AG08396 (cell line): ENCODE measurements at regions not wholly inside any gene's neighbourhood (a gene's known extent, or its start where the extent isn't known, plus 50 kb on each side); places are given as distances from the start of the nearest gene placed in this dataset.
"Not testable (repeated sequence)": the region's sequence is repeated elsewhere in the genome, so short reads cannot be mapped to it uniquely, and the experiment has no call there.

Experiments used
- DNase-seq: peaks from one replicate; pipeline ENCODE4 v3.0.0; 2012; ENCODE audit warnings: low spot score, mixed read lengths

DNA sequence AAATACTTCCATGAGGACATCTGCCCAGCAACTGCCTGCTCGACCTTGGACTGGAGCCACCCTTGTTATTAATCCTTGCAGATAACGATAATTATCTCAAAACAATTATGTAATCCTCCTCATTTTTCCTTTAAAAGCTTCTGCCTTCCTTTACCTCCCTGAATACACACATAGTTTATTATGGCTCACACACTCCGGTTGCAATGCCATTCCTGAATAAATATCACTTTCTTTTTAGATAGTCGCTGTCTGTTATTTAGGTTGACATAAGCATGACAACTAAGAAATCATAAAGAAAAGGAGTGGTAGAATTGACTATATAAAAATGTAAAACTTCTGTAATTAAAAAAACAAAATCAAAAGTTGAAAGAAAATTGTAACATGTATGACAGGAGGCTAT is 64.8 kb downstream of the B4GALT7 start:
- not testable (repeated sequence) for DNase-seq

DNA sequence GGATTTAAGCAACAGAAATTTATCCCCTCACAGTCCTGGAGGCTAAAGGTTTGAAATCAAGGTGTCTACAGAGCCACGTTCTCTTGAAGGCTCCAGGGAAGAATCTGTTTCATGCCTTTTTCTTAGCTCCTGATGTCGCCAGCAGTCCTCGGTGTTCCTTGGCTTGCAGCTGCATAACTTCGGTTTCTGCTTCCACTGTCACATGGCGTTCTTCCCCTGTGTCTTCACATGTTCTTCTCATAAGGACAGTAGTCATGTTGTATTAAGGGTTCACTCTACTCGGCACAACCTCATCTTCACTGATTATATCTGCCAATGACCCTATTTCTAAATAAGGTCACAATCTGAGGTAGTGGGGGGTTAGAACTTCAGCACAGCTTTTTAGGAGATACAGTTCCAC is 65.2 kb downstream of the B4GALT7 start:
- DNase-seq: not testable (repeated sequence)

DNA sequence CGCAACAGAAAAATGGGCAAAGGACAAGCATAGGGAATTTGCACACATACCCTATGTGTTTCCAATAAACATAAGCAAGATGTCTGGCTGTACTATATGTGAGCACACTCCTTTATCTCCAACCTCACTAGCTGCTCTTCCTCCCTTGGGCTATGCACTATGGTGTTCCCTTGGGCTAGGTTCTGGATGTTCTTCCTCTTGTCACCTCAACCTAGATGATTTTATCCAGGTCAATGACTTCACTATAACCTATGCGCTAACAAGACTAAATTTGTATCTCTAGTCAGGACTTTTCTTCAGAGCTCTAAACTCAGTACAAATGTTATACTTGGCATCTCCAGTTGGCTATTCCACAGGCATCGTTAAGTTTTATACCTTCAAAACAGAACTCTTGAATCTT is 66.0 kb downstream of the B4GALT7 start:
- DNase-seq: not testable (repeated sequence)

DNA sequence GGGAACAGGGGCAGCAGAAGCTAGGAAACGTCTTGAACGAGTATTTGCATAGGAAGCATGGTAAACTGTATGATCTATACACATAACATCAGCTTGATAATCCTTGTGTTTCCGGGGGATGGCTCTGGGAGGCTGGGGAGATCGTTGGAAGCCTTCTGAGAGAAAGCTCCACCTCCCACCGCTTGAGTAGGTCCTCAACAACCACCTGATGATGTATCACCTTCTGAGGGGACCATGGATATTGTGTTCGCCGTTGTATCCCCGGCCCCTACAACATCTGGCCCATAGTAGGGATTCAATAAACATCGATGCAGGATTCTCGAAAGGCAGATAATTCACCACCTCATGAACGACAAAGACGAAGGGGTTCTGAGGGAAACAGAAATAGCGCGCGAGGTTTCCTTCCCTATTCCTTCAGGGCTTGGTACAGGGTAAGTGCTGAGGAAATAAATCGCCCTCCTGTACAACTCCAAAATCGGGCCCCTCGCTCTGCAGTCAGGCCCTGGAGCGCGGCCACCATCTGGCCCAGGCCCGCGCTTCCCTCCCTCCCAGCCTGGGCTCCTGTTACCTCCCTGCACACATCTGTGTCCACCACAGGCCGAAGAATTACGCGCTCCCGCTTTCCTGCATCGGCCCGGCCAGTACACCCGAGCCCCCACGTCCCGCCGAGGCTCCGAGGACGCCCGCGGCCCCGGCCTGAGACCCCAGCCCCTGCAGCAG is 71.3 kb downstream of the B4GALT7 start:
- DNase-seq: not testable (repeated sequence)

DNA sequence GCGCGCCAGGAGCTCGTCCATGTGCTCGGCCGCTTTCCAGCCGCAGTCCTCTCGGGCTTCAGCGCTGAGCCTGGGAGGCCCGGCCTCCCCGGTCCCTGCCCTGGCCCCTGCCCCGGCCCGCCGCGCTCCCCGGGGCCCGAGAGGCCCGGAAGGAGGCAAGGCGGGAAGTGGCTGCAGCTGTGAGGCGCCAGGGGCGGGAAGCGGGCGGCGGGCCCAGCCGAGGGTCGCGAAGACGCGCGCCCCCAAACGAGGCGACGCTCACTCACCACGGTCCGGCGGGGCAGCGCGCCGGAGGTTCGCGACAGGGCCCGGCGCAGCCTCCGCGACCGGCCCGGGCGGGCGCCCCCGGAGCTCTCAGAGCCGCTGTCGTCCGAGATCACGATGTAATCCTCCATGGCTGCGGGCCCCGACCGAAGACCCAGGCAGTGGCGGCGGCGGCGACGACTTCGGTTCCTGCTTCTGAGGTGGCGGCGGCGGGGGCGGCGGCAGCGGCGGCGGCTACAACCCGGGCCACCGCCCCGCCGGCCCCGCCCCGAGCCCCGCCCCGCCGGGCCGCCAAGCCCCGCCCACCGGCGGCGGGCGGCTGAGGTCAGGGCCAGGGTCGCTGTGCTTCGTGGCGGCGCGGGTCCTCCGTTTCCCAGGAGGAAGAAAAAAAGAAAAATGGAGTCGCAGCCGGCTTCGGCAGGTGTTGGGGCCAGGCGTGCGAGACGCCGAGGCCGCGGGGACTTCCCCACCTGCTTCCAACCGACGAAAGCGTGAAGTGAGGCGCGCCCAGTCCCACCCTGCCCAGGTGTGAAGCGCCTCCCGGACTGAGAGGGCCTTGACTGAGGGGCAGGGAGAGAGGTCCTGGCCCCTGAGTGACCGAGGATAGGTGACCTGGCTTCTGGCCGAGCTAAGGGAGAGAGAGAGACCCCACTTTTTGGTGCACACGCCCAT is 72.1 kb downstream of the B4GALT7 start:
- DNase-seq: peak; percentile 69
